ENCODE measurements at regions not wholly inside any gene's neighbourhood (a gene's known extent, or its start where the extent isn't known, plus 50 kb on each side); places are given as distances from the start of the nearest gene placed in this dataset.

- DNase-seq (ENCODE audit: low read depth), result no peak
- no peak overlapping the region for H3K4me3 ChIP-seq (ENCODE audit: low read depth, low read length)
- TF ChIP-seq CTCF (conservative IDR thresholded peaks at IDR 0.05; ENCODE audit: low read depth, low read length), result no peak
Measured at GRCh38 chr22:49055406-49055805, 772.3 kb downstream of the BRD1 start.

- H3K4me3 ChIP-seq (ENCODE audit: low read depth, low read length), result no peak overlapping the region
- DNase-seq (ENCODE audit: low read depth), result no peak
- no peak for TF ChIP-seq CTCF (conservative IDR thresholded peaks at IDR 0.05; ENCODE audit: low read depth, low read length)
Measured at GRCh38 chr22:49053578-49053977, 774.1 kb downstream of the BRD1 start.

GRCh38 chr22:49052560-49052959 lies 775.1 kb downstream of the BRD1 start:
- TF ChIP-seq CTCF (conservative IDR thresholded peaks at IDR 0.05; ENCODE audit: low read depth, low read length), result no peak
- H3K4me3 ChIP-seq (ENCODE audit: low read depth, low read length), result no peak overlapping the region
- no peak for DNase-seq (ENCODE audit: low read depth)

- peak; percentile 4 for DNase-seq (ENCODE audit: low read depth)
- TF ChIP-seq CTCF (conservative IDR thresholded peaks at IDR 0.05; ENCODE audit: low read depth, low read length), result no peak
- H3K4me3 ChIP-seq (ENCODE audit: low read depth, low read length), result peak overlapping the region; percentile 39
Measured at GRCh38 chr22:49052023-49052538, 775.6 kb downstream of the BRD1 start.

- peak overlapping the region; percentile 39 for H3K4me3 ChIP-seq (ENCODE audit: low read depth, low read length)
- TF ChIP-seq CTCF (conservative IDR thresholded peaks at IDR 0.05; ENCODE audit: low read depth, low read length), result no peak
- no peak for DNase-seq (ENCODE audit: low read depth)
Measured at GRCh38 chr22:49051491-49052022, 776.1 kb downstream of the BRD1 start.

DNA sequence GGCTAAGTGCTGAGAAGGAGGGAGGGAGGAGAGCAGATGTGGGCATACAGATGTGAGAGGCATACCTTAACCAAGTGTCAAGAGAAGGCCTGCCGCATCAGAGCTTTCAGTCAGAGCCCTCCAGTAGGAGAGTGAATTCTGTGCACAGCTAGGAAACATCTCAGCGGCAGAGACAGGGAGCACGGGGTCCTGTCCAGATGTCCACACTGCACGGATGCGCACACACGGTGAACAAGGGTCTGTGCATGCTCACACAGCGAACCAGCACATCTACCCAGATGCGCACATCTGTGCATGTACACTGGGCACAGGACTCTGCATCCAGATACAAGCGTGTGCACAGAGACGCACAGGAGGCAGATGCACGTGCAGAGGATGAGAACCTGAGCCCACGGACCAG lies 778.0 kb downstream of the BRD1 start:
- H3K4me3 ChIP-seq (ENCODE audit: low read depth, low read length), result no peak overlapping the region
- DNase-seq (ENCODE audit: low read depth), result no peak
- TF ChIP-seq CTCF (conservative IDR thresholded peaks at IDR 0.05; ENCODE audit: low read depth, low read length), result no peak

- no peak for DNase-seq (ENCODE audit: low read depth)
- no peak for TF ChIP-seq CTCF (conservative IDR thresholded peaks at IDR 0.05; ENCODE audit: low read depth, low read length)
- H3K4me3 ChIP-seq (ENCODE audit: low read depth, low read length), result no peak overlapping the region
Measured at GRCh38 chr22:49048591-49048990, 779.1 kb downstream of the BRD1 start.
